H1 (cell line): ENCODE measurements at regions not wholly inside any gene's neighbourhood (a gene's known extent, or its start where the extent isn't known, plus 50 kb on each side); places are given as distances from the start of the nearest gene placed in this dataset.

Experiments
- CTCF ChIA-PET: fragments of 300-600 bp; sonication (Branson Sonifier 250); formaldehyde crosslinking; loops from one replicate; lab custom pipeline; 2021; ENCODE audit not compliant: partially characterized antibody; lab: Charles Lee
- POLR2A ChIA-PET: fragments of 300-600 bp; sonication (Branson Sonifier 250); formaldehyde crosslinking; loops from one replicate; lab custom pipeline; 2021; ENCODE audit warnings: inconsistent platforms; ENCODE audit not compliant: partially characterized antibody; lab: Charles Lee
- DNase-seq, 2 experiments: peaks; one replicate each; pipeline versions ENCODE4 v3.0.0 to v3.0.0-alpha.2; 2010 to 2022; ENCODE audit warnings: low spot score in 2 of 2, low read depth in 1 of 2, mixed read lengths in 1 of 2
- FAIRE-seq: peaks from 2 replicates; lab custom pipeline; 2011; peaks lifted over from hg19 to GRCh38; lab: Jason Lieb, UNC
- H2AFZ ChIP-seq: 2 replicates; pipeline ENCODE4 v1.8.1; 2012; ENCODE audit warnings: low read length, inconsistent platforms
- H2AK5ac ChIP-seq: 2 replicates; pipeline ENCODE4 v1.6.1; 2013; ENCODE audit warnings: low read depth, low read length
- H2BK120ac ChIP-seq: replicated peaks from 2 replicates; pipeline ENCODE3; 2013; ENCODE audit warnings: low read depth, low read length, inconsistent platforms
- H2BK12ac ChIP-seq: 2 replicates; pipeline ENCODE4 v1.6.1; 2013; ENCODE audit warnings: low read depth, low read length
- H2BK15ac ChIP-seq: 2 replicates; pipeline ENCODE4 v1.6.1; 2013; ENCODE audit warnings: low read length
- H2BK20ac ChIP-seq: 2 replicates; pipeline ENCODE4 v1.6.1; 2013; ENCODE audit warnings: low read length
- H2BK5ac ChIP-seq: 2 replicates; pipeline ENCODE4 v1.6.1; 2013; ENCODE audit warnings: low read depth, low read length
- H3K14ac ChIP-seq: 2 replicates; pipeline ENCODE4 v1.6.1; 2013; ENCODE audit warnings: inconsistent platforms; ENCODE audit not compliant: insufficient read length
- H3K18ac ChIP-seq: 2 replicates; pipeline ENCODE4 v1.6.1; 2013; ENCODE audit warnings: low read length; ENCODE audit errors: extremely low read depth
- H3K23ac ChIP-seq: 2 replicates; pipeline ENCODE4 v1.6.1; 2013; ENCODE audit warnings: inconsistent platforms; ENCODE audit not compliant: insufficient read length
- H3K23me2 ChIP-seq: 2 replicates; pipeline ENCODE4 v1.6.1; 2013; ENCODE audit warnings: low read depth, low read length
- H3K27ac ChIP-seq: 2 replicates; pipeline ENCODE4 v1.6.1; 2011; ENCODE audit warnings: low read depth, low read length, inconsistent platforms
- H3K27me3 ChIP-seq, 4 experiments: replicated peaks in 1 of 4; 1 replicate in 1 of 4; 2 replicates in 3 of 4; pipeline versions ENCODE4 v1.6.1 to v1.8.1; 2011 to 2013; ENCODE audit warnings: low read length in 3 of 4, mild to moderate bottlenecking in 3 of 4, inconsistent platforms in 2 of 4, mixed read lengths in 2 of 4, moderate library complexity in 1 of 4; ENCODE audit not compliant: control insufficient read depth in 3 of 4, insufficient read depth in 3 of 4; ENCODE audit errors: extremely low read depth in 1 of 4
- H3K36me3 ChIP-seq, 4 experiments: 2 replicates each; pipeline versions ENCODE4 v1.6.1 to v1.8.1; 2011 to 2013; ENCODE audit warnings: mild to moderate bottlenecking in 4 of 4, low read length in 3 of 4, moderate library complexity in 2 of 4, control low read depth in 1 of 4, inconsistent platforms in 1 of 4; ENCODE audit not compliant: insufficient read depth in 4 of 4, control insufficient read depth in 2 of 4
- H3K4ac ChIP-seq: replicated peaks from 2 replicates; pipeline ENCODE3; 2013; ENCODE audit warnings: low read length, low read depth, mixed read lengths, inconsistent platforms; ENCODE audit not compliant: insufficient read length
- H3K4me1 ChIP-seq, 4 experiments: replicated peaks in 1 of 4; 1 replicate in 1 of 4; 2 replicates in 3 of 4; pipeline versions ENCODE4 v1.6.1 to v1.8.1; 2011 to 2013; ENCODE audit warnings: low read length in 3 of 4, inconsistent platforms in 2 of 4, mixed read lengths in 1 of 4; ENCODE audit not compliant: insufficient read depth in 4 of 4, control insufficient read depth in 3 of 4
- H3K4me2 ChIP-seq, 2 experiments: 2 replicates each; pipeline versions ENCODE4 v1.6.1 to v1.8.1; 2011 to 2013; ENCODE audit warnings: low read depth in 2 of 2, low read length in 2 of 2, control low read depth in 1 of 2, inconsistent platforms in 1 of 2, mild to moderate bottlenecking in 1 of 2; ENCODE audit not compliant: insufficient read depth in 1 of 2
- H3K4me3 ChIP-seq, 4 experiments: fragments of 200-600, 300-600 bp in 1 of 4; sonication (generic), shearing (Covaris generic), sonication (Bioruptor Twin) in 1 of 4; 2 replicates each; pipeline versions ENCODE4 v1.5.1 to v1.8.1; 2011 to 2016; ENCODE audit warnings: low read length in 4 of 4, low read depth in 3 of 4, control low read depth in 2 of 4, inconsistent platforms in 2 of 4, mild to moderate bottlenecking in 2 of 4, mixed read lengths in 1 of 4, moderate library complexity in 1 of 4; ENCODE audit not compliant: insufficient read depth in 2 of 4; ENCODE audit errors: extremely low read depth in 1 of 4
- H3K56ac ChIP-seq: replicated peaks from 2 replicates; pipeline ENCODE3; 2013; ENCODE audit warnings: low read depth, mild to moderate bottlenecking, mixed read lengths, low read length, inconsistent platforms; ENCODE audit not compliant: insufficient read length
- H3K79me1 ChIP-seq: 2 replicates; pipeline ENCODE4 v1.6.1; 2013; ENCODE audit warnings: low read depth, low read length, control low read depth
- H3K79me2 ChIP-seq, 2 experiments: 2 replicates each; pipeline versions ENCODE4 v1.6.1 to v1.8.1; 2012 to 2013; ENCODE audit warnings: low read length in 2 of 2, mild to moderate bottlenecking in 2 of 2, inconsistent platforms in 1 of 2; ENCODE audit not compliant: insufficient read depth in 2 of 2, control insufficient read depth in 1 of 2
- H3K9ac ChIP-seq, 4 experiments: replicated peaks in 1 of 4; 1 replicate in 1 of 4; 2 replicates in 3 of 4; pipeline versions ENCODE4 v1.6.1 to v1.8.1; 2011 to 2013; ENCODE audit warnings: low read depth in 3 of 4, low read length in 3 of 4, control low read depth in 2 of 4, mild to moderate bottlenecking in 2 of 4, moderate library complexity in 2 of 4, inconsistent platforms in 1 of 4; ENCODE audit errors: extremely low read depth in 1 of 4
- H3K9me3 ChIP-seq, 2 experiments: 2 replicates each; pipeline versions ENCODE4 v1.6.1 to v1.8.1; 2012 to 2013; ENCODE audit warnings: mild to moderate bottlenecking in 2 of 2, moderate library complexity in 2 of 2, control low read depth in 1 of 2, inconsistent platforms in 1 of 2, low read depth in 1 of 2, low read length in 1 of 2, mixed read lengths in 1 of 2; ENCODE audit not compliant: insufficient read depth in 2 of 2
- H4K20me1 ChIP-seq, 2 experiments: replicated peaks in 1 of 2; 2 replicates each; pipeline versions ENCODE3 to v1.8.1; 2011 to 2013; ENCODE audit warnings: inconsistent platforms in 2 of 2, low read length in 2 of 2, mild to moderate bottlenecking in 1 of 2; ENCODE audit not compliant: insufficient read depth in 2 of 2, control insufficient read depth in 1 of 2
- H4K5ac ChIP-seq: 2 replicates; pipeline ENCODE4 v1.6.1; 2013; ENCODE audit warnings: low read length, low read depth, mixed read lengths, inconsistent platforms; ENCODE audit not compliant: insufficient read length
- H4K8ac ChIP-seq: 2 replicates; pipeline ENCODE4 v1.8.0; 2013; ENCODE audit warnings: mild to moderate bottlenecking, moderate library complexity, low read length, inconsistent platforms; ENCODE audit not compliant: insufficient read depth; ENCODE audit errors: extremely low read depth
- H4K91ac ChIP-seq: replicated peaks from 2 replicates; pipeline ENCODE3; 2013; ENCODE audit warnings: low read length, mixed read lengths, inconsistent platforms; ENCODE audit not compliant: insufficient read length
- CTBP2 ChIP-seq: IDR thresholded peaks from 2 replicates; pipeline ENCODE4 v1.7.0; 2011; ENCODE audit warnings: borderline replicate concordance, mild to moderate bottlenecking, moderate library complexity, mixed read lengths, low read length; ENCODE audit not compliant: insufficient read depth, insufficient read length
- HDAC2 ChIP-seq, 2 experiments: fragments of 300-600 bp in 1 of 2; sonication (generic) in 1 of 2; IDR thresholded peaks; 2 replicates each; pipeline ENCODE4 v1.6.1; 2011 to 2012; ENCODE audit warnings: low read depth in 2 of 2, low read length in 2 of 2, mild to moderate bottlenecking in 2 of 2, moderate library complexity in 2 of 2, borderline replicate concordance in 1 of 2, inconsistent platforms in 1 of 2
- KDM1A ChIP-seq: fragments of 200-600, 300-600 bp; sonication (generic); IDR thresholded peaks from 2 replicates; pipeline ENCODE4 v1.7.1; 2016; ENCODE audit warnings: mild to moderate bottlenecking, low read length, borderline replicate concordance
- MAX ChIP-seq: IDR thresholded peaks from 2 replicates; pipeline ENCODE4 v1.6.1; 2012; ENCODE audit warnings: inconsistent platforms
- POLR2A ChIP-seq, 2 experiments: IDR thresholded peaks; 1 replicate in 1 of 2; 2 replicates in 1 of 2; pipeline ENCODE4 v1.6.1; 2011; ENCODE audit warnings: low read depth in 2 of 2, low read length in 2 of 2, mild to moderate bottlenecking in 2 of 2; ENCODE audit errors: control extremely low read depth in 1 of 2
- RNF2 ChIP-seq: fragments of 200-900, 300-1000 bp; sonication (generic); IDR thresholded peaks from 2 replicates; pipeline ENCODE4 v1.7.1; 2016; ENCODE audit warnings: borderline replicate concordance, low read depth, mild to moderate bottlenecking, antibody characterized with exemption, low read length; ENCODE audit not compliant: poor library complexity, severe bottlenecking; ENCODE audit errors: missing control alignments
- SIX5 ChIP-seq: IDR thresholded peaks from 2 replicates; pipeline ENCODE4 v1.6.1; 2011; ENCODE audit warnings: mild to moderate bottlenecking, low read depth, low read length
- TAF1 ChIP-seq: IDR thresholded peaks from 2 replicates; pipeline ENCODE4 v1.6.1; 2011; ENCODE audit warnings: mild to moderate bottlenecking, low read depth, low read length
- WGBS, 2 experiments: shearing (Covaris generic) in 1 of 2; methylation state at CpG; one replicate each; pipeline versions ENCODE4 v1.1.6 to v1.1.7; 2013 to 2015; ENCODE audit warnings: low lambda C conversion rate in 2 of 2, mixed read lengths in 2 of 2, inconsistent platforms in 1 of 2, low coverage in 1 of 2, missing lambda C conversion rate in 1 of 2; ENCODE audit not compliant: insufficient replicate concordance in 2 of 2, insufficient coverage in 1 of 2, insufficient read length in 1 of 2; ENCODE audit errors: extremely low coverage in 1 of 2, missing lambda C conversion rate in 1 of 2; 5-methylcytosine and 5-hydroxymethylcytosine counted together

GRCh38 chr9:82385633-82386032, 397.1 kb downstream of the SPATA31D1 start:
- Histone ChIP-seq H3K4me2 (no peak overlapping the region), H3K36me3 (no peaks in the 10 kb centered on the region), H3K4me3 (no peak overlapping the region), H3K4me1 (peaks cover 0 to 4% (median 2%) of the 10 kb centered on the region in 4 experiments; a peak in 3 of 7 replicates), H3K56ac (no peak overlapping the region), H2BK12ac (no peak overlapping the region), H3K14ac (no peak overlapping the region), H3K27me3 (no peaks in the 10 kb centered on the region), H2BK20ac (no peak overlapping the region), H2BK120ac (no peak overlapping the region), H3K27ac (no peak overlapping the region), H3K79me2 (no peaks in the 10 kb centered on the region), H3K23ac (no peak overlapping the region), H4K91ac (no peak overlapping the region), H2BK15ac (no peak overlapping the region), H4K5ac (no peak overlapping the region), H3K79me1 (no peaks in the 10 kb centered on the region), H3K18ac (no peak overlapping the region), H2AK5ac (no peak overlapping the region), H2BK5ac (no peak overlapping the region), H3K23me2 (no peaks in the 10 kb centered on the region), H4K20me1 (no peaks in the 10 kb centered on the region), H4K8ac (no peak overlapping the region)
- POLR2A ChIA-PET, result no interaction called here
- 88% methylated on average over 1 of the region's 1 CpG; no CpG with 5 or more reads in 1 of the 2 experiments for WGBS, 2 experiments
- CTCF ChIA-PET, result no interaction called here
- FAIRE-seq, result no peak
- TF ChIP-seq RNF2 (no peak), TAF1 (no peak), KDM1A (no peak), SIX5 (no peak), CTBP2 (no peak), MAX (no peak), POLR2A (IDR thresholded peaks at IDR 0.05; ENCODE audit: control extremely low read depth in 1 of 2, low read depth in 2 of 2, low read length in 2 of 2) (no peak), HDAC2 (IDR thresholded peaks at IDR 0.05; ENCODE audit: borderline replicate concordance in 1 of 2, low read depth in 2 of 2, low read length in 2 of 2) (no peak)
- TF ChIP-seq, all 59 proteins: peak for 0
- Histone ChIP-seq H3K9ac (no peak overlapping the region), H2AFZ (no peak overlapping the region), H3K9me3 (no peaks in the 10 kb centered on the region), H3K4ac (no peak overlapping the region)
- no peak for DNase-seq
